ENCODE measurements at regions not wholly inside any gene's neighbourhood (a gene's known extent, or its start where the extent isn't known, plus 50 kb on each side); places are given as distances from the start of the nearest gene placed in this dataset.

DNA sequence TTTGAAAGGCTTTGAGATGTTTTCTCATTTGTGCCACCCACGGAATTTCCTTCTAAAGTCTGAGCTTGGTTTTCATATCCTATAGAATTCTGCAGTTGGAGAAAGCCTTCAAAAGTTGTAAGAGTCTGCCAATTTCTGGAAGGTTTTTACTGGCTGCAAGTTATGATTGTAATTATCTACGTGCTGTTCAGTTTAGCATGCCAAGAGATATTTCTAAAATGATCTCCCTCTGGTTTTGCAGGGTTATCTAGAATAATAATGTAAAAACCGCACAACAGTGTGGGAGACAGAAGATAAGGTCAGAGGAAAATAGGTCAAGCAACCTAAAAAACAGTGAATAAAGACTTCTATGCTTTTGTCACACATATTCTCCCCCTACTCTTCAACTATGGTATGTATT is 69.3 kb downstream of the MTERF1 start:
- TF ChIP-seq CTCF (IDR thresholded peaks at IDR 0.05; ENCODE audit: low read depth, low read length, poor library complexity, severe bottlenecking) (no peak), EZH2phosphoT487 (IDR thresholded peaks at IDR 0.05; ENCODE audit: borderline replicate concordance, low read length) (no peak)

All from DOHH2 (cell line).